Small intestine (tissue), 7 donors: ENCODE measurements at regions not wholly inside any gene's neighbourhood (a gene's known extent, or its start where the extent isn't known, plus 50 kb on each side); places are given as distances from the start of the nearest gene placed in this dataset.

Experiments used
- DNase-seq, 2 donors: peaks; one replicate each; pipeline versions ENCODE4 v3.0.0 to v3.0.0-alpha.2; 2013
- FAIRE-seq: peaks from 2 replicates; lab custom pipeline; 2012; peaks lifted over from hg19 to GRCh38; lab: Jason Lieb, UNC
- H3K27ac ChIP-seq, 3 donors: one replicate each; pipeline ENCODE4 v1.5.1; 2013; ENCODE audit warnings: low read length in 2 of 3, mild to moderate bottlenecking in 2 of 3, control low read depth in 1 of 3, inconsistent platforms in 1 of 3, low read depth in 1 of 3, moderate library complexity in 1 of 3
- H3K27me3 ChIP-seq, 3 donors: one replicate each; pipeline ENCODE4 v1.6.1; 2013; ENCODE audit warnings: low read length in 3 of 3, inconsistent platforms in 1 of 3; ENCODE audit not compliant: control insufficient read depth in 3 of 3, insufficient read depth in 3 of 3
- H3K36me3 ChIP-seq, 3 donors: one replicate each; pipeline ENCODE4 v1.6.1; 2013; ENCODE audit warnings: low read length in 3 of 3, inconsistent platforms in 1 of 3, low read depth in 1 of 3, mild to moderate bottlenecking in 1 of 3, moderate library complexity in 1 of 3; ENCODE audit not compliant: control insufficient read depth in 3 of 3, insufficient read depth in 2 of 3
- H3K4me1 ChIP-seq, 3 donors: one replicate each; pipeline ENCODE4 v1.6.1; 2013; ENCODE audit warnings: low read length in 2 of 3, inconsistent platforms in 1 of 3, low read depth in 1 of 3, mild to moderate bottlenecking in 1 of 3, moderate library complexity in 1 of 3; ENCODE audit not compliant: control insufficient read depth in 3 of 3, insufficient read depth in 2 of 3
- H3K4me3 ChIP-seq, 3 donors: one replicate each; pipeline ENCODE4 v1.5.1; 2013; ENCODE audit warnings: low read length in 3 of 3, control low read depth in 1 of 3, inconsistent platforms in 1 of 3, low read depth in 1 of 3, mild to moderate bottlenecking in 1 of 3, moderate library complexity in 1 of 3
- H3K9me3 ChIP-seq, 2 donors: one replicate each; pipeline ENCODE4 v1.6.1; 2013; ENCODE audit warnings: low read depth in 1 of 2, low read length in 1 of 2; ENCODE audit not compliant: control insufficient read depth in 2 of 2, insufficient read depth in 1 of 2
- WGBS, 3 donors: extraction: QIAGEN DNeasy Blood & Tissue Kit; methylation state at CpG; one replicate each; pipeline ENCODE4 v1.1.7; 2013; 5-methylcytosine and 5-hydroxymethylcytosine counted together
- donor health status: healthy with polysubstance abuse.
- donor health status: control.
- donor health status: control.
- donor health status: Bipolar disorder and iron deficiency.
- donor health status: healthy.

DNA sequence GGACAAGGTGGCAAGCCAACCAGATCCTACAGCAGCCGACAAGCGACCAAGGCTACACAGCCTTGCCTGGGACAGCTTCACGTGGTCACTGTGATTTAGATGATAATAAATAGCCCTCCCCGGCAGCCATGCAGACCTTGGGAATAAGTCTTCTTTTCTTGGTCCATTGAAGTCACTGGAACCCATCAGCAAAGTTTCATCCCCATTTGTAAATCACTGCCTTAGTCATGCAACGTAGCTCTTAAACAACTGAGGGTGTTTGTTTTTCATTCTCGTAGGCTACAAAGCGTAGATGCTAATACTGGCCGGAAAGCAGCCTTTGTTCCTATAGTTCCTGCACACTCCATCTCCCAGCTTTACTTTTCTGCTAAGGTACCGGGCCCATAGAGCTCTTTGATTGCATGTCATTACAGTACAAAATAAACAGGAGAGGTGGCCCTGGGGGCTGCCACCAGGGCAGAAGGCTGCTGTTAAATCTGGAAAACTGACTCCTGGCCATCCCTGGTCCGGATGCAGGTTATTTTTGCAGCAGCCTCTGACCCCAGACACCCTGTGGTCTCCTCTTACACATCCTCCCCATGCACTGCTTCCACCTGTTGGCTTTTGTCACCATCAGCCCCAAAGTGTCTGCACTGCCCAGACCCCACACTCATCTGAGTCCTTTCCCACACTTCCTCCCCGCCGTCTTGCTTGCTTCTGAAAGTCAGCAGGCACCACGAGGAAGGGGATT is 105.5 kb downstream of the TOMM20 start:
- Histone ChIP-seq H3K27me3 (no peaks in the 10 kb centered on the region), H3K4me3 (no peak overlapping the region), H3K27ac (peak overlapping the region in 2 of 3 donors; percentile 46 to 49), H3K36me3 (peaks cover 0 to 5% (median 0%) of the 10 kb centered on the region in 3 donors), H3K4me1 (peaks cover 0 to 6% (median 0%) of the 10 kb centered on the region in 3 donors), H3K9me3 (peaks cover 0 to 13% of the 10 kb centered on the region in 2 donors)
- FAIRE-seq (no peak), DNase-seq (no peak)
- WGBS, 3 donors: 84 to 93% (median 84%) methylated on average over 13 of the region's 13 CpGs

- WGBS, 3 donors: 55 to 81% (median 78%) methylated on average over 12 of the region's 12 CpGs
- H3K9me3 ChIP-seq: peaks cover 0 to 9% of the 10 kb centered on the region in 2 donors
- no peaks in the 10 kb centered on the region for H3K27me3 ChIP-seq
- DNase-seq (no peak), FAIRE-seq (no peak)
- H3K4me1 ChIP-seq: peaks cover 0 to 6% (median 0%) of the 10 kb centered on the region in 3 donors
- no peak overlapping the region for H3K4me3 ChIP-seq
- H3K36me3 ChIP-seq: peaks cover 0 to 5% (median 0%) of the 10 kb centered on the region in 3 donors
- H3K27ac ChIP-seq: peak overlapping the region in 2 of 3 donors; percentile 46 to 49
Measured at GRCh38 chr1:235022341-235022980, 106.2 kb downstream of the TOMM20 start.

- H3K4me3 ChIP-seq: no peak overlapping the region
- peaks cover 0 to 6% (median 0%) of the 10 kb centered on the region in 3 donors for H3K4me1 ChIP-seq
- FAIRE-seq (no peak), DNase-seq (no peak)
- no peaks in the 10 kb centered on the region for H3K27me3 ChIP-seq
- H3K9me3 ChIP-seq: peaks cover 0 to 7% of the 10 kb centered on the region in 2 donors
- peak overlapping the region in 1 of 3 donors; percentile 46 for H3K27ac ChIP-seq
- 71 to 87% (median 79%) methylated on average over 7 of the region's 7 CpGs for WGBS, 3 donors
- peaks cover 0 to 5% (median 0%) of the 10 kb centered on the region in 3 donors for H3K36me3 ChIP-seq
Measured at GRCh38 chr1:235021815-235022214, 106.8 kb downstream of the TOMM20 start.

DNA sequence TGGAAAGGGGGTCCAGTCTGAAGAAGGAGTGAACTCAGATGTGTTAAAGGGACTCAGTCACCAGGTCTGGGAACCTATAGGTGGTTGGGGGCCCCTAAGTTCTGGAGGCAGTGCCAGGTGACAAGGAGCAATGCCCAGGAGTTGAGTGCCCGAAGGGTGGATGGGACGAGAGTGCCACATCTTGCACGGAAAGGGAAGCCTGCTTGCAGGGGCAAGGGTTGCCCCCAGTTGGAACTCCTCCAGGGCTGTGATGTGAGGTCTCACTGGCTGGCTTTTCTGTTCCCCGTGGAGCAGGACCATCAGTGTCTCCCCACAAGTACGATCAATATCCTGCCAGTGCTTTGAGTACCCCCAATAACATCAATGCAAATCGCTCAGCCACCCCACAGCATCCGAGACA is 107.3 kb downstream of the TOMM20 start:
- H3K9me3 ChIP-seq: peaks cover 0 to 7% of the 10 kb centered on the region in 2 donors
- FAIRE-seq (no peak), DNase-seq (no peak)
- peaks cover 0 to 5% (median 0%) of the 10 kb centered on the region in 3 donors for H3K36me3 ChIP-seq
- H3K4me3 ChIP-seq: no peak overlapping the region
- peaks cover 0 to 6% (median 0%) of the 10 kb centered on the region in 3 donors for H3K4me1 ChIP-seq
- H3K27me3 ChIP-seq: no peaks in the 10 kb centered on the region
- no peak overlapping the region for H3K27ac ChIP-seq
- WGBS, 3 donors: 86 to 92% (median 86%) methylated on average over 7 of the region's 7 CpGs

DNA sequence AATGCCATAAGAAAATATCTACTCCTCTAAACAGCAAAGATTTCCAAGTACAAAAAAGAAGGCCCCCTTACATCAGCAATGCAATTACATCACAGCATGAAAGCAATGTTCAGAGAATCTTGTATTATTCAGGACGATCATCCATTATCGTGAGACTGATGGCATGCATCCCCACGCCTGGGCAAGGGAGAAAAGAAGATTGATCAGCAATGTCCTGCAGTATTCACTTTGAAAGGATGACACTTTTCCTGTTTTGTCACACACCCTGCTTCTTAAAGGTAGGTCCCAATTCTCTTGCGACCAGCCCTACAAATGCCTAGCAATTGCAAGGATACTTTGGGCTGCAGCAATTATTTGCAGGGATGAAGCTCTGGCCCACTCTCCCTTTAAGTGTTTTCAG is 108.7 kb downstream of the TOMM20 start:
- DNase-seq: no peak
- Histone ChIP-seq H3K27ac (no peak overlapping the region), H3K4me1 (peaks cover 0 to 6% (median 0%) of the 10 kb centered on the region in 3 donors), H3K4me3 (no peak overlapping the region), H3K27me3 (no peaks in the 10 kb centered on the region), H3K36me3 (no peaks in the 10 kb centered on the region), H3K9me3 (peaks cover 0 to 7% of the 10 kb centered on the region in 2 donors)
- FAIRE-seq: no peak
- WGBS, 3 donors: 76 to 99% (median 97%) methylated on average over 4 of the region's 4 CpGs

DNA sequence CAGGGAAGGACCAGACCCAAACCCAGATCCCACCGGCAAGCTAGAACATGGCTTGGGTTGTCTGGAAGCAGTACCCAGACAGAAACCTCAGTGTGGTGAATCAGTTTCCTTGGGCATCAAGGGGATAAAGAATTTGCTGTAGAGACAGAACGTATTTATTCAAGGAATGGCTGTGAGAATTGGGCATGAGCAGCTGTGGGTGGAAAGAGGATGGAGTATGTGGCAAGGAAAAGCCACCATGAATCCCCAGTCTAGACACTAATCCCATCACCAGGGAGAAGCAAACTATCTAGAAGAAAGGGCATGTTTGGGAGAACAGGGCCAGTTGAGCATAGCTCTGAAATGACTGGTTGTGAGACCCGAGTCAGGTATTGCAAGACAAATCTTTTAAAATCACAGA is 109.2 kb downstream of the TOMM20 start:
- Histone ChIP-seq H3K27ac (no peak overlapping the region), H3K4me3 (no peak overlapping the region), H3K9me3 (peaks cover 0 to 7% of the 10 kb centered on the region in 2 donors), H3K4me1 (peaks cover 0 to 6% (median 0%) of the 10 kb centered on the region in 3 donors), H3K27me3 (no peaks in the 10 kb centered on the region), H3K36me3 (no peaks in the 10 kb centered on the region)
- WGBS, 3 donors: 90 to 96% (median 93%) methylated on average over 3 of the region's 3 CpGs
- FAIRE-seq: no peak
- DNase-seq: no peak

- no peaks in the 10 kb centered on the region for H3K27me3 ChIP-seq
- WGBS, 3 donors: 81 to 82% (median 82%) methylated on average over 3 of the region's 3 CpGs
- H3K36me3 ChIP-seq: no peaks in the 10 kb centered on the region
- H3K9me3 ChIP-seq: peaks cover 0 to 7% of the 10 kb centered on the region in 2 donors
- no peak for FAIRE-seq
- H3K4me1 ChIP-seq: peaks cover 0 to 6% (median 0%) of the 10 kb centered on the region in 3 donors
- H3K27ac ChIP-seq: no peak overlapping the region
- no peak overlapping the region for H3K4me3 ChIP-seq
- DNase-seq: no peak
Measured at GRCh38 chr1:235018720-235019444, 109.8 kb downstream of the TOMM20 start.

- Histone ChIP-seq H3K27me3 (no peaks in the 10 kb centered on the region), H3K4me3 (no peak overlapping the region), H3K9me3 (peaks cover 0 to 7% of the 10 kb centered on the region in 2 donors), H3K27ac (no peak overlapping the region), H3K4me1 (peaks cover 0 to 6% (median 0%) of the 10 kb centered on the region in 3 donors), H3K36me3 (no peaks in the 10 kb centered on the region)
- DNase-seq: no peak
- no peak for FAIRE-seq
- 81 to 96% (median 94%) methylated on average over 3 of the region's 3 CpGs for WGBS, 3 donors
Measured at GRCh38 chr1:235018161-235018560, 110.5 kb downstream of the TOMM20 start.
